Pancreas (tissue), 10 donors: ENCODE measurements at regions not wholly inside any gene's neighbourhood (a gene's known extent, or its start where the extent isn't known, plus 50 kb on each side); places are given as distances from the start of the nearest gene placed in this dataset.

Experiments used
- ATAC-seq, 4 donors: fragments of 200-7000 bp; cut with Tn5 transposase; one replicate each; pipeline versions ENCODE4 v1.8.0 to v1.9.1; 2020; ENCODE audit warnings: mild to moderate bottlenecking in 4 of 4, moderate library complexity in 4 of 4
- DNase-seq, 6 donors: peaks; one replicate each; pipeline ENCODE4 v3.0.0-alpha.2; 2020
- FAIRE-seq: peaks from 2 replicates; lab custom pipeline; 2012; peaks lifted over from hg19 to GRCh38; lab: Jason Lieb, UNC
- H3K27ac ChIP-seq, 4 donors: fragments of 200-600 bp; sonication (generic); 1 replicate in 3 of 4; 2 replicates in 1 of 4; pipeline versions ENCODE4 v1.5.0 to v1.8.0; 2020
- H3K27me3 ChIP-seq, 4 donors: fragments of 200-600 bp; one replicate each; pipeline ENCODE4 v1.8.0; 2021
- H3K36me3 ChIP-seq, 3 donors: fragments of 200-600 bp; sonication (generic) in 1 of 3; one replicate each; pipeline versions ENCODE4 v1.5.0 to v1.8.0; 2020 to 2021
- H3K4me1 ChIP-seq, 3 donors: fragments of 200-600 bp; one replicate each; pipeline ENCODE4 v1.8.0; 2021
- H3K4me3 ChIP-seq, 4 donors: fragments of 200-600 bp; sonication (generic) in 2 of 4; one replicate each; pipeline versions ENCODE4 v1.5.0 to v1.8.0; 2020 to 2021
- H3K9me3 ChIP-seq, 4 donors: fragments of 200-600 bp; one replicate each; pipeline ENCODE4 v1.8.0; 2021
- CTCF ChIP-seq, 4 donors: fragments of 200-600 bp; sonication (generic) in 3 of 4; IDR thresholded peaks; one replicate each; pipeline versions ENCODE4 v1.5.0 to v1.8.0; 2021; ENCODE audit warnings: antibody characterized with exemption in 4 of 4
- WGBS, 2 donors: extraction: QIAGEN DNeasy Blood & Tissue Kit; methylation state at CpG; one replicate each; pipeline ENCODE4 v1.1.7; 2013; 5-methylcytosine and 5-hydroxymethylcytosine counted together
- intact Hi-C, 3 donors: fragments of 100-400 bp; cut with DNase I; formaldehyde crosslinking; loops; one replicate each; pipeline versions ENCODE4 v1.11.1 to v1.14.2; 2022
- donor health status: healthy with polysubstance abuse.
- donor health status: DM: no; HTN: no; CAD: no; lungs with moderate emphysema.
- donor health status: DM: no; HTN: no; CAD: no.
- donor health status: control.
- donor health status: control.
- donor health status: Bipolar disorder and iron deficiency.
- donor health status: DM: yes; HTN: yes; CAD: no.
- donor health status: DM: no; HTN: no; CAD: no.
- donor health status: DM: no; HTN: no; CAD: no.
- donor health status: DM: yes; HTN: yes; CAD: no.

- no peak for ATAC-seq
- FAIRE-seq: no peak
- intact Hi-C loops: no loop called here
- Histone ChIP-seq H3K9me3 (no peaks in the 10 kb centered on the region), H3K27ac (no peak overlapping the region), H3K4me3 (no peak overlapping the region), H3K4me1 (no peaks in the 10 kb centered on the region), H3K36me3 (no peaks in the 10 kb centered on the region), H3K27me3 (no peaks in the 10 kb centered on the region)
- TF ChIP-seq CTCF (IDR thresholded peaks at IDR 0.05): no peak
- no peak for DNase-seq
- 83 to 86% methylated on average over 2 of the region's 2 CpGs for WGBS, 2 donors
Observed at GRCh38 chr18:8928044-8928443, 174.5 kb upstream of the NDUFV2 start.

- 87 to 91% methylated on average over 3 of the region's 3 CpGs for WGBS, 2 donors
- Histone ChIP-seq H3K27ac (no peak overlapping the region), H3K4me1 (no peaks in the 10 kb centered on the region), H3K9me3 (no peaks in the 10 kb centered on the region), H3K4me3 (no peak overlapping the region), H3K36me3 (no peaks in the 10 kb centered on the region), H3K27me3 (no peaks in the 10 kb centered on the region)
- intact Hi-C loops: no loop called here
- FAIRE-seq (no peak), DNase-seq (no peak), ATAC-seq (no peak)
- no peak for TF ChIP-seq CTCF (IDR thresholded peaks at IDR 0.05)
Observed at GRCh38 chr18:8928847-8929780, 173.4 kb upstream of the NDUFV2 start.

- ATAC-seq: no peak
- no peaks in the 10 kb centered on the region for H3K9me3 ChIP-seq
- no peaks in the 10 kb centered on the region for H3K36me3 ChIP-seq
- no peak overlapping the region for H3K27ac ChIP-seq
- FAIRE-seq: no peak
- no peak for DNase-seq
- TF ChIP-seq CTCF (IDR thresholded peaks at IDR 0.05): no peak
- H3K27me3 ChIP-seq: no peaks in the 10 kb centered on the region
- intact Hi-C loops: no loop called here
- 55 to 57% methylated on average over 3 of the region's 3 CpGs for WGBS, 2 donors
- H3K4me1 ChIP-seq: no peaks in the 10 kb centered on the region
- H3K4me3 ChIP-seq: no peak overlapping the region
Observed at GRCh38 chr18:8930990-8931616, 171.4 kb upstream of the NDUFV2 start.

GRCh38 chr18:8932866-8933265 is 169.6 kb upstream of the NDUFV2 start:
- TF ChIP-seq CTCF (IDR thresholded peaks at IDR 0.05): no peak
- H3K36me3 ChIP-seq: no peaks in the 10 kb centered on the region
- ATAC-seq (no peak), FAIRE-seq (no peak), DNase-seq (no peak)
- no peaks in the 10 kb centered on the region for H3K9me3 ChIP-seq
- no peak overlapping the region for H3K27ac ChIP-seq
- intact Hi-C loops: no loop called here
- no peaks in the 10 kb centered on the region for H3K27me3 ChIP-seq
- no peaks in the 10 kb centered on the region for H3K4me1 ChIP-seq
- no peak overlapping the region for H3K4me3 ChIP-seq
